Kidney epithelial cell (primary cell): ENCODE measurements at regions not wholly inside any gene's neighbourhood (a gene's known extent, or its start where the extent isn't known, plus 50 kb on each side); places are given as distances from the start of the nearest gene placed in this dataset.

Source experiments
- DNase-seq: peaks from one replicate; pipeline ENCODE4 v3.0.0-alpha.2; 2010; ENCODE audit warnings: low read depth
- H3K27me3 ChIP-seq: 2 replicates; pipeline ENCODE4 v1.6.0; 2011; ENCODE audit warnings: low read length; ENCODE audit not compliant: control insufficient read depth, insufficient read depth
- H3K36me3 ChIP-seq: 2 replicates; pipeline ENCODE4 v1.5.1; 2011; ENCODE audit warnings: low read length; ENCODE audit not compliant: control insufficient read depth, insufficient read depth
- H3K4me3 ChIP-seq: 2 replicates; pipeline ENCODE4 v1.5.1; 2011; ENCODE audit warnings: low read depth, mild to moderate bottlenecking, control low read depth, low read length
- CTCF ChIP-seq: IDR thresholded peaks from 2 replicates; pipeline ENCODE4 v1.5.1; 2011; ENCODE audit warnings: mild to moderate bottlenecking, moderate library complexity, low read length, control low read depth, inconsistent platforms; ENCODE audit not compliant: insufficient read depth, poor library complexity, severe bottlenecking

- Histone ChIP-seq H3K4me3 (no peak overlapping the region), H3K27me3 (no peaks in the 10 kb centered on the region), H3K36me3 (no peaks in the 10 kb centered on the region)
- DNase-seq: no peak
- no peak for TF ChIP-seq CTCF
These were observed 53.5 kb upstream of the WSCD2 start for GRCh38 chr12:108075561-108075960.

GRCh38 chr12:108076556-108076955 is 52.5 kb upstream of the WSCD2 start:
- Histone ChIP-seq H3K36me3 (no peaks in the 10 kb centered on the region), H3K27me3 (no peaks in the 10 kb centered on the region), H3K4me3 (no peak overlapping the region)
- DNase-seq: no peak
- TF ChIP-seq CTCF: no peak

- no peak overlapping the region for H3K4me3 ChIP-seq
- no peaks in the 10 kb centered on the region for H3K36me3 ChIP-seq
- no peak for DNase-seq
- no peaks in the 10 kb centered on the region for H3K27me3 ChIP-seq
- TF ChIP-seq CTCF: no peak
These were observed 50.7 kb upstream of the WSCD2 start for GRCh38 chr12:108078428-108078827.
